Retinal pigment epithelial cell (primary cell): ENCODE measurements at regions not wholly inside any gene's neighbourhood (a gene's known extent, or its start where the extent isn't known, plus 50 kb on each side); places are given as distances from the start of the nearest gene placed in this dataset.

Experiments
- DNase-seq: peaks from one replicate; pipeline ENCODE4 v3.0.0-alpha.2; 2010; ENCODE audit warnings: low read depth
- H3K4me3 ChIP-seq: 2 replicates; pipeline ENCODE4 v1.5.1; 2011; ENCODE audit warnings: mild to moderate bottlenecking, low read length, control low read depth, moderate library complexity
- TF ChIP-seq, protein P1 (sequence below): conservative IDR thresholded peaks from 2 replicates; pipeline ENCODE4 v1.5.1; 2011; ENCODE audit warnings: low read depth, low read length, control low read depth, inconsistent platforms

DNA sequence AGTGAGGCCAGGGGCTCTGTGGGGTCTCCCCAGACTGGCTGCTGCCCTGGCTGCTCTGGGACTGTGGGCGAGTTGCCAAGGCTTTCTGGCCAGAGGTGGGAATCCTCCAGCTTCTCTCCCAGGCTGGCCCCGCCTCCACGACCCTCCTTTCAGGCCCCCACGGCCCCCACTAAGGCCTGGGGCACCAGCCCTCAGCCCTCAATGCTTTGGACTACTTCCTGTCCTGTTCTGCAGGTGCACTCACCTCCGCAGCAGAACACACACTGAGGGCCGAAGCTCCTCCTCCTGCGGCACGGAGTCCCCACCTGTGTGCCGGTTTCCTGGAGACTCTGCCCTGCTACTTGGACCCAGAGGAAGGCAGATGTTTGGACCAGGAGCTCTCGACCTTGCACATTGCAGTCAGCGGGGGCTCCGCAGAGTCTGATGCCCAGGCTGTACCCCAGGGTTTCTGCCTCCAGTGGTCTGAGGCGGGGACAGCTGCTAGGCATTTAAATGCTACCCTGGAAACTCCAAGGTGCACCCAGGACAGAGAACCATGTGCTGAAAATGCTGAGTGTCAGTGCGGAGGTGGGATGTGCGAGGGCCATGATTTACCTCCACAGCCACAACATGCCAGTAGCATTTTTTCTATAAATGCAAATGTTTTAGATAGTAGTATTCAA is 223.8 kb downstream of the IRF8 start:
- TF ChIP-seq, protein P1, sequence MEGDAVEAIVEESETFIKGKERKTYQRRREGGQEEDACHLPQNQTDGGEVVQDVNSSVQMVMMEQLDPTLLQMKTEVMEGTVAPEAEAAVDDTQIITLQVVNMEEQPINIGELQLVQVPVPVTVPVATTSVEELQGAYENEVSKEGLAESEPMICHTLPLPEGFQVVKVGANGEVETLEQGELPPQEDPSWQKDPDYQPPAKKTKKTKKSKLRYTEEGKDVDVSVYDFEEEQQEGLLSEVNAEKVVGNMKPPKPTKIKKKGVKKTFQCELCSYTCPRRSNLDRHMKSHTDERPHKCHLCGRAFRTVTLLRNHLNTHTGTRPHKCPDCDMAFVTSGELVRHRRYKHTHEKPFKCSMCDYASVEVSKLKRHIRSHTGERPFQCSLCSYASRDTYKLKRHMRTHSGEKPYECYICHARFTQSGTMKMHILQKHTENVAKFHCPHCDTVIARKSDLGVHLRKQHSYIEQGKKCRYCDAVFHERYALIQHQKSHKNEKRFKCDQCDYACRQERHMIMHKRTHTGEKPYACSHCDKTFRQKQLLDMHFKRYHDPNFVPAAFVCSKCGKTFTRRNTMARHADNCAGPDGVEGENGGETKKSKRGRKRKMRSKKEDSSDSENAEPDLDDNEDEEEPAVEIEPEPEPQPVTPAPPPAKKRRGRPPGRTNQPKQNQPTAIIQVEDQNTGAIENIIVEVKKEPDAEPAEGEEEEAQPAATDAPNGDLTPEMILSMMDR = no peak
- no peak overlapping the region for H3K4me3 ChIP-seq
- DNase-seq = no peak

DNA sequence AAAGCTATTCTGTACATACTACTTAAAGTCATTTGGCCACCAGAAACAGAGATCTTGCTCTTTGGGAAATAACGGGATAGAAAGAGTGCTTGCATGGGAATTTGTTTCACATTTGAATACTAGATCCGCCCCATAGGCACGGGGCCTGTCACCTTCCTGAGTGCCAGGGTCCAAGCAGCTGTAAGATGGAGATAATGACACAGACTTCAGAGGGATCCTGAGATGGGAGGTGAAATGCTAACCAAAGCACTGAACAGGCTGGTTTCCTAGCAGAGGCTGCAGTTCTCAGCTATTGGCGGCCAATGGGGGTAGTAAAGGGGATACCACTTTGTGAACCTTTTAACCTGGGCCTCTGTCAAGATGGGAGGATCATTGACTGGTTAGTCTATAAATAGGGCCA is 225.4 kb downstream of the IRF8 start:
- no peak for DNase-seq
- TF ChIP-seq, protein P1 = no peak
- H3K4me3 ChIP-seq = no peak overlapping the region

DNA sequence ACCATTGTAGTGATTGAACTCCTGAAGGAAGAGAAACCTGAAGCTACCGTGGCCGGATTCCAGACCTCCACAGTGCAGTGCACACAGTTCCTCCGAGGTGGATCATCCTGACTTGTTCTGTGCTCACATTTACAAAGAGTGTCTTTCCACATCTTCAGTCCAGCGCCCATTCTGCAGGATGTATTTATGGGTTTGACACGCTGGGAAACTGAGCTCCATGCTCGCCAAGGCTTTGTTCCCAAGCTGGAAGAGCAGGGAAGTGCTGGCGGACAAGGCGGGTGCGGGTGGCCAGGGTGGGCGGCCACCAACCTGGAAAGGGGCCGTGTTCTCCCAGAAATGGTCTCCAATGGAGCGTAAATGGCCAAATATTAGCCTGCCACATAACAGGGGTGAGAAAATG is 227.9 kb downstream of the IRF8 start:
- H3K4me3 ChIP-seq = no peak overlapping the region
- no peak for DNase-seq
- TF ChIP-seq, protein P1 = no peak

GRCh38 chr16:86127366-86127765 is 228.4 kb downstream of the IRF8 start:
- TF ChIP-seq, protein P1 = no peak
- no peak for DNase-seq
- no peak overlapping the region for H3K4me3 ChIP-seq

- DNase-seq = no peak
- H3K4me3 ChIP-seq = no peak overlapping the region
- TF ChIP-seq, protein P1 = no peak
Measured at GRCh38 chr16:86128246-86128645, 229.3 kb downstream of the IRF8 start.

DNA sequence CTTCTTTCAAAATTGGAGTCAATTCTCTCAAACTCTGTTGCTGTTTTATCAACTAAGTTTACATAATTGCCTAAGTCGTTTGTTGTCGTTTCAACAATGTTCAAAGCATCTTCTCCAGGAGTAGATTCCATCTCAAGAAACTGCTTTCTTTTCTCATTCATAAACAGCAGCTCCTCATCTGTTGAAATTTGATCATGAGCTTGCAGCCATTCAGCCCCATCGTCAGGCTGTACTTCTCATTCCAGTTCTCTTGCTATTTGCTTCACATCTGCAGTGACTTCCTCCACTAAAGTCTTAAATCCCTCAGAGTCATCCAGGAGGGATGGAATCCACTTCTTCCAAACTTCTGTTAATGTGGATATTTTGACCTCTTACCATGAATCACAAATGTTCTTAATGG is 230.6 kb downstream of the IRF8 start:
- TF ChIP-seq, protein P1 = no peak
- no peak overlapping the region for H3K4me3 ChIP-seq
- DNase-seq = no peak

DNA sequence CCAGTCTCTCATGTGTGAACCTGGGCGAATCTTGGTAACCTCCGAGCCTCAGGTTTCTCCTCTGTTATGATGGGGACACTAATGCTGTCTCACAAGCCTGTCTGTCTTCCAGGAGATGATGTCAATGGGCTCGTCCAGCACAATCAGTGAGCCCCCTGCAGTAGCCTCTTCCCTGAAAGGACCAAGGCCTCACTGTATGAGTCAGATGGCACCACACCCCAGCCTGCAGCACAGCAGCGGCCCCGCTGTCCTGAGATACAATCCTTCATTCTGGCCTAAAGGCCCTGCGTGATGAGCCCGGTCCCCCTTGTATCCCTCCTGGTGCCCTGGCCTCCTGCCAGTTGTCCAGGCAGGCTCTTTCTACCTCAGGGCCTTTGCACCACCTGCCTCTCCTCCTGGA is 234.4 kb downstream of the IRF8 start:
- TF ChIP-seq, protein P1 = no peak
- no peak for DNase-seq
- no peak overlapping the region for H3K4me3 ChIP-seq
